ENCODE measurements at regions not wholly inside any gene's neighbourhood (a gene's known extent, or its start where the extent isn't known, plus 50 kb on each side); places are given as distances from the start of the nearest gene placed in this dataset.

DNA sequence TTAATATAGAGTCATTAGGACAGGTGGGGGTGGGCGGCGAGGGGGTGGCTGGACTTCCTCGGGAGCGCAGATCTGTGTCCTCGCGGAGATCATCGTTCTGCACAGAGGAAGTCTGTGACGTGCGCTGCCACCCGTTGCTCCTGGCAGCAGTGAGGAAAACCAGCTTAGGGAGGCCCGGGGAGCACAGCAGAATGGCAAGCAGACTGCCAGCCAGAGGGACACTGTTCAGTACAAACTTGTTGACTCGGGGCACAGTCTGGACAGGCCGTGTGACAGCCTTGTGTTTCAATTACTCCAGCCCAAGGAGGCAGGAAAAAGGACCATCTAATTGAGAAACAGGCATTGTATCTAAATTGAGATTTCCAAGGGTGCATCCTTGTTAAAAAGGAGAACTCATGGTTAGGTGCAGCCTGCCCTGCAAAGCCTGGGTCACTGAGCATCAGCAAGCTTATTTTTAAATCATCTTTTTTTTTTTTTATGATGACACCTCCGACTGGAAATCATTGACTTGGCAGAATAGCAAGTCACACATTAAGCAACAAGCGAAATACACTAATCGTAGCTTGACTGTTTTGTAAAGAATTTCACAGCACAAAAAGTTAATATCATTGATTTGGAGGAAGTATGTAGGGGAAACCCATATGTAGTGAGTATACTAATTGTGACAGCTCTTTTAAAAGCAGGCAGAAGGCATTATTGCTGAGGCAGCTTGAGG is 512.0 kb upstream of the FAT1 start:
- no peak for DNase-seq (ENCODE audit: low read depth)
- TF ChIP-seq CTCF (IDR thresholded peaks at IDR 0.05; ENCODE audit: control insufficient read depth, extremely low read depth, insufficient read depth): no peak
- no peak overlapping the region for H3K4me3 ChIP-seq (ENCODE audit: low read depth, low read length)

- no peak for DNase-seq (ENCODE audit: low read depth)
- no peak overlapping the region for H3K4me3 ChIP-seq (ENCODE audit: low read depth, low read length)
- no peak for TF ChIP-seq CTCF (IDR thresholded peaks at IDR 0.05; ENCODE audit: control insufficient read depth, extremely low read depth, insufficient read depth)
These were observed 512.7 kb upstream of the FAT1 start for GRCh38 chr4:187236209-187236890.

DNA sequence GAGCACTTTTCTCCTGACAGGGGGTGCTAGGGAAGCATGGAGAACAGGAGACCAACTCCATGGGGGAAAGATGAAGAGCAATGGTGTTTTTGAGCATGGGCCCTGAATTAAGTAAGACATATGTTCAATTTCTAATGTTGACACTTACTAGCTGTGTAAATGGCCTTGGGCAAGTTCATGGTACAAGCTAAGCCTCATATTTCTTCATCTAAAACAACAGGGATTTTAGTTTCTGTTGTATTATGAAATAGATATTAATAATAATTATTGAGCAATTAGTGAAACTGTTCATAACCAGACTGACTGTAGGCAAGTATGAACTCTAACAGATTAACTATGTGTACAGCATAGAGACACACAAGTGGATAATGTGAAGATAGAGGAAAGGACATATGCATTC is 515.0 kb upstream of the FAT1 start:
- TF ChIP-seq CTCF (IDR thresholded peaks at IDR 0.05; ENCODE audit: control insufficient read depth, extremely low read depth, insufficient read depth): no peak
- no peak for DNase-seq (ENCODE audit: low read depth)
- H3K4me3 ChIP-seq (ENCODE audit: low read depth, low read length): no peak overlapping the region

DNA sequence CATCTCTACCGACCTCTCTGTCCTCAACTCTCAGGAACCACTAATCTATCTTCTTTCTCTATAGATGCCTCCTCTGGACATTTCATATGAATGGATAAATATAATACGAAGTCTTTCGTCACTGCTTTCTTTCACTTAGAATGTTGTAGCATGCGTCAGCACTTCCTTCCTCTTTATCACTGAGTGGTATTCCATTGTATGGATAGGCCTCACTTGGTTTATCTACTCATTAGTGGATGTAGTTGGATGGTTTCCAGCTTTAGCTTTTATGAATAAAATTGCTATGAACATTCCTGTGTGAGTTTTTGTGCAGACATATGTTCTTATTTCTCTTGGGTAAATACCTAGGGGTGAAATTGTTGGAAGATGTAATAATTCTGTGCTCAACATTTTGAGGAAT is 528.2 kb upstream of the FAT1 start:
- no peak for DNase-seq (ENCODE audit: low read depth)
- no peak overlapping the region for H3K4me3 ChIP-seq (ENCODE audit: low read depth, low read length)
- TF ChIP-seq CTCF (IDR thresholded peaks at IDR 0.05; ENCODE audit: control insufficient read depth, extremely low read depth, insufficient read depth): no peak

GRCh38 chr4:187256897-187257296 is 533.2 kb upstream of the FAT1 start:
- no peak for TF ChIP-seq CTCF (IDR thresholded peaks at IDR 0.05; ENCODE audit: control insufficient read depth, extremely low read depth, insufficient read depth)
- no peak for DNase-seq (ENCODE audit: low read depth)
- H3K4me3 ChIP-seq (ENCODE audit: low read depth, low read length): no peak overlapping the region

DNA sequence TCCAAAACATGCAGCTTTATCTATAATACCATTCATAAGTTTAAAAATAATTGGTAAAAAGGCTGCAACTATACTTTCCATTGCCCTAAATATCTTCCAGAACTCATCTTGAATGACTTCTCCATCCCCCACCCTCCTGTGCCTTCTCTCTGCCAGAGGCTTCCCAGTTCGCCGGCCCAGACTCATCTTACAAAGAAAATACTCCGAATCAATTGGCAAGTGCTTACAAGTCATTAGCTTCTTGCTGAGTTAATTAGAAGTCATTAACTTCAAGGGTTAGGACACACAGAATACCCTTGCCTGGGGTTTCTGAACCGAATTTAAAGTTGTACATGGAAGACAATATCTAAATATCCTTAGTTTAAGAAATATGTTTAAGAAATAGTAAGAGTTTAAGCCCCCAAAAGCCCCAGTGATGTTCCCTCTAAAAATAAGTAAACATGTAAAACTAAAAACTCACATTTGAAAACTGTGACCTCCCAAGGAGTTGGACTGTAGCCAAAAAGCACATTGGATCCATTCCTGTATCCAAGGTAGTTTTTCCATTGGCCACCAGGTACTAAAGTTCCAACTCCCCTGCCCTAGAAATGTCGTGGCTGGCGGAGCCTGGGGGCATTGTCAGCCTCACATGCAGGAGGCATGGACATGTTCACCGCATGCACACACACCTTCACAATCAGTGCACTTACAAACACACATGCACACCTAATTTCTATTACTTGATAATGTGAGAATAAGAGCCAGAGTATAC is 535.2 kb upstream of the FAT1 start:
- no peak overlapping the region for H3K4me3 ChIP-seq (ENCODE audit: low read depth, low read length)
- DNase-seq (ENCODE audit: low read depth): no peak
- TF ChIP-seq CTCF (IDR thresholded peaks at IDR 0.05; ENCODE audit: control insufficient read depth, extremely low read depth, insufficient read depth): no peak
